ENCODE measurements at regions not wholly inside any gene's neighbourhood (a gene's known extent, or its start where the extent isn't known, plus 50 kb on each side); places are given as distances from the start of the nearest gene placed in this dataset.

- TF ChIP-seq, protein P1, sequence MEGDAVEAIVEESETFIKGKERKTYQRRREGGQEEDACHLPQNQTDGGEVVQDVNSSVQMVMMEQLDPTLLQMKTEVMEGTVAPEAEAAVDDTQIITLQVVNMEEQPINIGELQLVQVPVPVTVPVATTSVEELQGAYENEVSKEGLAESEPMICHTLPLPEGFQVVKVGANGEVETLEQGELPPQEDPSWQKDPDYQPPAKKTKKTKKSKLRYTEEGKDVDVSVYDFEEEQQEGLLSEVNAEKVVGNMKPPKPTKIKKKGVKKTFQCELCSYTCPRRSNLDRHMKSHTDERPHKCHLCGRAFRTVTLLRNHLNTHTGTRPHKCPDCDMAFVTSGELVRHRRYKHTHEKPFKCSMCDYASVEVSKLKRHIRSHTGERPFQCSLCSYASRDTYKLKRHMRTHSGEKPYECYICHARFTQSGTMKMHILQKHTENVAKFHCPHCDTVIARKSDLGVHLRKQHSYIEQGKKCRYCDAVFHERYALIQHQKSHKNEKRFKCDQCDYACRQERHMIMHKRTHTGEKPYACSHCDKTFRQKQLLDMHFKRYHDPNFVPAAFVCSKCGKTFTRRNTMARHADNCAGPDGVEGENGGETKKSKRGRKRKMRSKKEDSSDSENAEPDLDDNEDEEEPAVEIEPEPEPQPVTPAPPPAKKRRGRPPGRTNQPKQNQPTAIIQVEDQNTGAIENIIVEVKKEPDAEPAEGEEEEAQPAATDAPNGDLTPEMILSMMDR (IDR thresholded peaks at IDR 0.05; ENCODE audit: low read depth, low read length), result no peak
- H3K4me3 ChIP-seq (replicated peaks in 1 of 2; ENCODE audit: low read depth in 2 of 2, low read length in 2 of 2), result no peak overlapping the region
- no peak for DNase-seq (ENCODE audit: low read depth in 2 of 2)
Observed at GRCh38 chr5:174516741-174517140, 207.6 kb upstream of the MSX2 start.

- no peak overlapping the region for H3K4me3 ChIP-seq (replicated peaks in 1 of 2; ENCODE audit: low read depth in 2 of 2, low read length in 2 of 2)
- TF ChIP-seq, protein P1 (IDR thresholded peaks at IDR 0.05; ENCODE audit: low read depth, low read length), result no peak
- DNase-seq (ENCODE audit: low read depth in 2 of 2), result no peak
Observed at GRCh38 chr5:174518512-174518911, 205.9 kb upstream of the MSX2 start.

GRCh38 chr5:174520420-174521396, 203.7 kb upstream of the MSX2 start:
- TF ChIP-seq, protein P1 (IDR thresholded peaks at IDR 0.05; ENCODE audit: low read depth, low read length), result no peak
- DNase-seq (ENCODE audit: low read depth in 2 of 2), result no peak
- no peak overlapping the region for H3K4me3 ChIP-seq (replicated peaks in 1 of 2; ENCODE audit: low read depth in 2 of 2, low read length in 2 of 2)

DNA sequence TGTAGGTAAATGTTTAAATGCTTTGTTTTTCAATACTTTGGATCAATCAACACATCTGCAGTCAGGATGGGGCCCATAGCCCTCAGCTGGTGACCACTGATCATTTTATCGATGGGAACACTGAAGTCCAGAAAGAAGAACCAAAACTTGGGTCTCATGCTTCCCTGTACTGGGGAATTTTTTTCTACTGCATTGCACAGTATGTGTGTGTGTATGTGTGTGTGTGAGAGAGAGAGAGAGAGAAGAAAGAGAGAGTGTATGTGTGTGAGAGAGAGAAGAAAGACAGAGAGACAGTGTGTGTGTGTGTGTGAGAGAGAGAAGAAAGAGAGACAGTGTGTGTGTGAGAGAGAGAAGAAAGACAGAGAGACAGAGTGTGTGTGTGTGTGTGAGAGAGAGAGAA, 202.9 kb upstream of the MSX2 start:
- DNase-seq (ENCODE audit: low read depth in 2 of 2), result no peak
- TF ChIP-seq, protein P1 (IDR thresholded peaks at IDR 0.05; ENCODE audit: low read depth, low read length), result no peak
- H3K4me3 ChIP-seq (replicated peaks in 1 of 2; ENCODE audit: low read depth in 2 of 2, low read length in 2 of 2), result no peak overlapping the region

- DNase-seq (ENCODE audit: low read depth in 2 of 2), result no peak
- H3K4me3 ChIP-seq (replicated peaks in 1 of 2; ENCODE audit: low read depth in 2 of 2, low read length in 2 of 2), result no peak overlapping the region
- TF ChIP-seq, protein P1 (IDR thresholded peaks at IDR 0.05; ENCODE audit: low read depth, low read length), result no peak
Observed at GRCh38 chr5:174522480-174523260, 201.7 kb upstream of the MSX2 start.

DNA sequence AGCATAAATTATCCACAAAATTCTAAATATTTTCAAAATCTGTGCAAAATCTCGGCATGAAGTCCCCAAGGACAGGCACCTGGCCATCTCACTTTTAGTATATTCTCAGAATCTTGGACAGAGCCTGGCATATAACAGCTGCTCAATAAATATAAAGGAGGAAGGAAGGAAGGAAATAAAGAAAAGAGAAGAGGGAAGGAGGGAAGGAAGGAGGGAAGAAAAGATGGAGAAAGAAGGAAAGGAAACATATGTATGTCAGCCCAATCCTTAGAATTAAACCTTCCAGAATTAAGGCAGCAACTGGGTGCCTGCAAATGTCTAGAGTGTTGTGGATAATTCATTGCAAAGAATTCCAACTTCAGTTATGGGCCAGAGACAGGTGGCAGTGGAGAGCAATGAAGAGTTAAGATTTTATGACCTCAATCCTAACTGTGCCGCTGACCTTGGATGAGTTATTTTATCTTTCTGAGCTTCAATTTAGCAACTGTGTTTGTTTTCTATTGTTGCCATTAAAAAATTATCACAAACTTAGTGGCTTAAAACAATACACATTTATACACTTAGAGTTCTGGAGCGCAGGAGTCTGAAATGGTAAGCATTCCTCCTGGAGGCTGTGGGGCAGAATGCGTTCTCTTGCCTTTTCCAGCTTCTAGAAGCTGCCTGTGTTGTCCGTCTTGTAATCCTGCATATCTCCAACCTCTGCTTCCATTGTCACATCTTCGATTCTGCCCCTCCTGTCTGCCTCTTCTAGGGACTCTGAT, 200.9 kb upstream of the MSX2 start:
- TF ChIP-seq, protein P1 (IDR thresholded peaks at IDR 0.05; ENCODE audit: low read depth, low read length), result no peak
- no peak overlapping the region for H3K4me3 ChIP-seq (replicated peaks in 1 of 2; ENCODE audit: low read depth in 2 of 2, low read length in 2 of 2)
- no peak for DNase-seq (ENCODE audit: low read depth in 2 of 2)

Measured in cardiac fibroblast (primary cell).